ENCODE measurements at regions not wholly inside any gene's neighbourhood (a gene's known extent, or its start where the extent isn't known, plus 50 kb on each side); places are given as distances from the start of the nearest gene placed in this dataset.

DNA sequence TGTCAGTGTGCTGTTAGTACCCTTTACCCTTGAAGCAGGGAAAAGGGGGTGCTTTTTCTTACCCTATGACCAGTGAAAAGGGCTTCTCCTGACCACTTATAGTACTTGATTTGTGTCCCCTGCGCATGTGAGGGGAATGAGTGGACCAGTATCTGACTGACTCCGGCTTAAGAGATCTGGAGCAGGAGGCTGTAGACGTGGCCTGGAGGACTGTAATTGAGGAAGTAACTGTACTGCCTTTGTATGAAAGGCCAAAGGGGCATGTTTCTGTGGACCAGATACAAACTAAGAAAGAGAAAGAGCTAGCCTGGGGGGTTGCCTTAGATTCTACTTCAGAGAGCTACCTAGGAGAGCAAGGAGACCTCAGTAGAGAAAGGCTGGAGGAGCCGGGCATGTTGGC lies 89.9 kb upstream of the TBL1XR1 start (continued):
- no peak for TF ChIP-seq TAF1 (IDR thresholded peaks at IDR 0.05; ENCODE audit: low read depth, low read length)
- TF ChIP-seq SP1 (IDR thresholded peaks at IDR 0.05; ENCODE audit: low read depth, low read length) = no peak
